8988T (cell line): ENCODE measurements at regions not wholly inside any gene's neighbourhood (a gene's known extent, or its start where the extent isn't known, plus 50 kb on each side); places are given as distances from the start of the nearest gene placed in this dataset.

Source experiments
- DNase-seq: peaks from one replicate; pipeline ENCODE4 v3.0.0; 2011

DNA sequence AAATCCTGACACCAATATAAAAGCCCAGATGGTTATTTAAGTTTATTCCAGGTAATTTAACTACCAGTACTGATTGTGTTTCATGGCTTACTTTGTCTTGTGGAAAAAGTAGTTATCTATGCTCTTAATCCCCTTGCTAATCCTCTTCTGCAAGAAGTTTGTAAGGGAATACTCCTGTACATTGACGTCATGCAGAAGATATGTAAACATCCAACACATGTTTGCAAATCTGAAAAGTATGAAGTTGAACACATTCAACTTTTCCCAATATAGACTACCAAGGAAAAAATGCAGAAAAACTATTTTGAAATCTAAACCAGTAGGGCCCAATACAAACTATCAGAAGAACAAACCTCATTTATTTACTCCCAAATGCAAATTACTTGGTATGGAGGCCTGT, 56.3 kb upstream of the ELL2 start:
- DNase-seq, result no peak

DNA sequence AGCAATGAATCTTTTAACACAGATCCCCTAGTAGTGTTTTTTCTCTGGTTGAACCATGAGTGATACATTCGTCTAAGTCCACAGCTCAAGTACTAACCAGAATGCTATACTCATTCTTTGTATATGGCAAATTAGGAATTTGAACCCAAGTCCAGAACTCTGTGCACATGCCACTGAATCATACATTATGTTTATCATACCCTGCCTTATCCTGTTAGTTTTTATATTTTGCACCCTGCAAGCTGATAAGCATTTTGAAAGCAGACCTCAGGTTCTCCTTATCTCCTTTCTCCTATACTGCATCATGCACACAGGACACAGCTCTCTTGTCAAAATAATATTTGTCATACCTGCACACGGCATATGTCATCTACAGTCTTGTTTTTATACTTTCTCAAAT, 54.6 kb upstream of the ELL2 start:
- no peak for DNase-seq

DNA sequence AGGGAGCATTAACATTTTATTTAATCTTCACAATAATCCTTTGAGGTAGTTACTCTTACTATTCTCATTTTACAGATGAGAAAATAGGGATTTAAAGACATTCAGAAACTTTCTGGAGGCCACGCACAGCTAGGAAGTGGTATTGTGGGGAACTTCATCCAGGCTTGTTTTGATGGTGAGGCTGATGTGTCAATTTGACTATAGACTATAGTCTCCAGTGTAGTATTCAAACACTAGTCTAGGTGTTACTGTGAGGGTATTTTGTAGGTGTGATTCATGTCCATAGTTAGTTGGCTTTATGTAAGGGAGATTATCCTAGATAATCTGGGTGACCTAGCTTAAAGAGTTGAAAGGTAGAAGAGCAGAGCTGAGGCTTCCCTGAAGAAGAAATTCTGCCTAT, 54.1 kb upstream of the ELL2 start:
- DNase-seq, result no peak

DNA sequence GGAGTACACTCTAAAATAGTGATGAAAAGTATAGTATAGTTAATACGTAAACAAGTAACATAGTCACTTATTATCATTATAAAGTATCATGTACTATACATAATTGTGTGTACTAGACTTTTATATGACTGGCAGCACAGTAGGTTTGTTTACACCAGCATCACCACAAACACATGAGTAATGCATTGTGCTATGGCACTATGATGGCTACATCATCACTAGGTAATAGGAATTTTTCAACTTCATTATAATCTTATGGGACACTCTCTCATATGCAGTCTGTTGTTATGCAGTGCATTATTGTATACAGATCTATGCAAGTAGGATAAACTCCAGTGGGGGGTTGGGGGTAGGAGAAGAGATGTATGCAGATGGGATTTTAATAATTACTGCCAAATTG, 52.7 kb upstream of the ELL2 start:
- DNase-seq, result no peak

DNA sequence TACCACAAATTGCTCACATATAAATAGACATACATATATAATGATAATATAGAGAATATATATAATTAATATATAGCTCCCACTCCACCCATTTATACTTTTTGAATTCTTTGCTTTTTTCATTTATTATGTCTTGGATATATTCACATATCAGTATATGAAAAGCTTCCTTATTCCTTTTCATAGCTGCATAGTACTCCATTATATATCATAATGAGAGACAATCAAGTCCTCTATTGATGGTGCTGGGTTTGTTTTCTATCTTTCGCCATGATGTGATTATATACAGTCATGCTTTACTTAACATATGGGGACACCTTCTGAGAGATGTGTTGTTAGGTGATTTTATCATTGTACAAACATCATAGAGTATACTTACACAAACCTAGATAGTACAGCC, 51.6 kb upstream of the ELL2 start:
- no peak for DNase-seq

DNA sequence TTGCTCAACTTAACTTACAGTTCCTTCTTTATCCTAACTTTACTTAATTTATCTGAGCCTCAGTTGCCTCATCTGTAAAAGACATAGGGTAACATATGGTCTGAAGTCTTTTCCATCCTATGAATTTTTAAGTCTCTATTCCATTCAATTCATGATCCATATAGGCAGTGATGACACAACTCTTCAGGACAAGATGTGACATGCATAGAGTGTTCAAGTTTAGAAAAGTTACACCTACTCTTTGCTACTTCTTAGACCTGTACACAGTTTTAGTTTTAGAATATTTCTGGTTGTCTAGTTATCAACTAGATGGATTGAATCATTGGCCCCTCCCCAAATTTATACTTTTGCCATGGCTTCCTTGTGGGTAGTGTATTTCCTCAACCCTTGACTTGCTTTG, 50.7 kb upstream of the ELL2 start:
- DNase-seq, result no peak
